Natural killer cell (primary cell): ENCODE measurements at regions not wholly inside any gene's neighbourhood (a gene's known extent, or its start where the extent isn't known, plus 50 kb on each side); places are given as distances from the start of the nearest gene placed in this dataset.

Experiments
- ATAC-seq, 3 donors: fragments of 150-1000 bp in 2 of 3; fragments of 200-7000 bp in 1 of 3; cut with Tn5 transposase; 1 replicate in 1 of 3; 2 replicates in 2 of 3; pipeline ENCODE4 v1.10.0; 2021; ENCODE audit warnings: mild to moderate bottlenecking in 2 of 3, moderate library complexity in 2 of 3
- DNase-seq, 2 donors: peaks; one replicate each; pipeline versions ENCODE4 v3.0.0 to v3.0.0-alpha.2; 2013 to 2021; ENCODE audit warnings: mixed read lengths in 1 of 2
- H3K27ac ChIP-seq: one replicate; pipeline ENCODE4 v1.5.1; 2013; ENCODE audit warnings: mild to moderate bottlenecking, low read length
- H3K27me3 ChIP-seq: one replicate; pipeline ENCODE4 v1.6.1; 2013; ENCODE audit warnings: low read length; ENCODE audit not compliant: control insufficient read depth, insufficient read depth
- H3K36me3 ChIP-seq: one replicate; pipeline ENCODE4 v1.6.1; 2013; ENCODE audit warnings: low read length; ENCODE audit not compliant: control insufficient read depth, insufficient read depth
- H3K4me1 ChIP-seq: one replicate; pipeline ENCODE4 v1.6.1; 2013; ENCODE audit warnings: low read length; ENCODE audit not compliant: control insufficient read depth, insufficient read depth
- H3K4me3 ChIP-seq: one replicate; pipeline ENCODE4 v1.5.1; 2013; ENCODE audit warnings: low read length
- H3K9me3 ChIP-seq: one replicate; pipeline ENCODE4 v1.6.1; 2013; ENCODE audit warnings: low read length; ENCODE audit not compliant: control insufficient read depth, insufficient read depth
- H3K27ac Mint-ChIP-seq, 2 donors: one replicate each; pipeline ENCODE4 v1.8.0; 2022; ENCODE audit warnings: mild to moderate bottlenecking in 2 of 2, mixed read lengths in 2 of 2, moderate library complexity in 1 of 2
- H3K27me3 Mint-ChIP-seq, 2 donors: one replicate each; pipeline ENCODE4 v1.8.0; 2022; ENCODE audit warnings: low read depth in 2 of 2, mixed read lengths in 2 of 2
- H3K36me3 Mint-ChIP-seq: one replicate; pipeline ENCODE4 v1.8.0; 2022; ENCODE audit warnings: mixed read lengths
- H3K4me1 Mint-ChIP-seq, 2 donors: one replicate each; pipeline ENCODE4 v1.8.0; 2022; ENCODE audit warnings: mixed read lengths in 2 of 2
- H3K4me3 Mint-ChIP-seq: one replicate; pipeline ENCODE4 v1.8.0; 2022; ENCODE audit warnings: mild to moderate bottlenecking, moderate library complexity, mixed read lengths
- H3K9me3 Mint-ChIP-seq, 2 donors: one replicate each; pipeline ENCODE4 v1.8.0; 2022; ENCODE audit warnings: mixed read lengths in 2 of 2
- WGBS: methylation state at CpG from one replicate; pipeline ENCODE4 v1.1.7; 2013; ENCODE audit warnings: missing lambda C conversion rate; ENCODE audit not compliant: insufficient coverage; 5-methylcytosine and 5-hydroxymethylcytosine counted together
- intact Hi-C: fragments of 100-400 bp; cut with micrococcal nuclease; formaldehyde crosslinking; loops from one replicate; pipeline ENCODE4 v1.14.2; 2022
- TF ChIP-seq, protein P1 (sequence below): fragments of 200-600 bp; IDR thresholded peaks from one replicate; pipeline ENCODE4 v1.8.0; 2022; ENCODE audit warnings: antibody characterized with exemption

DNA sequence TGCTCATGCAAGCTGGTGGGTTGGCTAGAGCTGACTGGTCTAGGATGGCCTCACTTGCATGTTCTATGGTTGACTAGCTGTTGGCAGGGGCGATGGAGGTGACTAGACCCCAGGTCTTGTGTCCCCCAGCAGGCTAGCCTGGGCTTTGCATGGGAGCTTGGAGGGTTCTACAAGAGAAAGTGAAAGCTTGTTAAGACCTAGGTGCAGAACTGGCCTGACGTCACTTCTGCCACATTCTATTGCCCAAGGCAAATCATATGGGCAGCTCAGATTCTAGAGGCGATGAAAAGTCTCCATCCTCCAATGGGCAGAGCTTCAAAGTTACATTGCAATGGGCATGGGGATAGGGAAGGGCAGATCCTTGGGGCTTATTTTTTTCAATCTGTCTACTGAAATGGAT lies 170.9 kb downstream of the MIAT start:
- H3K4me1 ChIP-seq: no peaks in the 10 kb centered on the region
- Mint-ChIP-seq H3K9me3 (no peaks in the 10 kb centered on the region), H3K27me3 (no peaks in the 10 kb centered on the region), H3K4me1 (peaks cover 0 to 5% of the 10 kb centered on the region in 2 donors), H3K4me3 (no peak overlapping the region), H3K27ac (no peak overlapping the region), H3K36me3 (no peaks in the 10 kb centered on the region)
- intact Hi-C loops: no loop called here
- no peak overlapping the region for H3K27ac ChIP-seq
- 83% methylated on average over 3 of the region's 3 CpGs for WGBS
- H3K36me3 ChIP-seq: no peaks in the 10 kb centered on the region
- TF ChIP-seq, protein P1, sequence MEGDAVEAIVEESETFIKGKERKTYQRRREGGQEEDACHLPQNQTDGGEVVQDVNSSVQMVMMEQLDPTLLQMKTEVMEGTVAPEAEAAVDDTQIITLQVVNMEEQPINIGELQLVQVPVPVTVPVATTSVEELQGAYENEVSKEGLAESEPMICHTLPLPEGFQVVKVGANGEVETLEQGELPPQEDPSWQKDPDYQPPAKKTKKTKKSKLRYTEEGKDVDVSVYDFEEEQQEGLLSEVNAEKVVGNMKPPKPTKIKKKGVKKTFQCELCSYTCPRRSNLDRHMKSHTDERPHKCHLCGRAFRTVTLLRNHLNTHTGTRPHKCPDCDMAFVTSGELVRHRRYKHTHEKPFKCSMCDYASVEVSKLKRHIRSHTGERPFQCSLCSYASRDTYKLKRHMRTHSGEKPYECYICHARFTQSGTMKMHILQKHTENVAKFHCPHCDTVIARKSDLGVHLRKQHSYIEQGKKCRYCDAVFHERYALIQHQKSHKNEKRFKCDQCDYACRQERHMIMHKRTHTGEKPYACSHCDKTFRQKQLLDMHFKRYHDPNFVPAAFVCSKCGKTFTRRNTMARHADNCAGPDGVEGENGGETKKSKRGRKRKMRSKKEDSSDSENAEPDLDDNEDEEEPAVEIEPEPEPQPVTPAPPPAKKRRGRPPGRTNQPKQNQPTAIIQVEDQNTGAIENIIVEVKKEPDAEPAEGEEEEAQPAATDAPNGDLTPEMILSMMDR: no peak
- H3K9me3 ChIP-seq: no peaks in the 10 kb centered on the region
- no peaks in the 10 kb centered on the region for H3K27me3 ChIP-seq
- DNase-seq: no peak
- no peak overlapping the region for H3K4me3 ChIP-seq
- ATAC-seq: peak in 1 of 3 donors; percentile 30

DNA sequence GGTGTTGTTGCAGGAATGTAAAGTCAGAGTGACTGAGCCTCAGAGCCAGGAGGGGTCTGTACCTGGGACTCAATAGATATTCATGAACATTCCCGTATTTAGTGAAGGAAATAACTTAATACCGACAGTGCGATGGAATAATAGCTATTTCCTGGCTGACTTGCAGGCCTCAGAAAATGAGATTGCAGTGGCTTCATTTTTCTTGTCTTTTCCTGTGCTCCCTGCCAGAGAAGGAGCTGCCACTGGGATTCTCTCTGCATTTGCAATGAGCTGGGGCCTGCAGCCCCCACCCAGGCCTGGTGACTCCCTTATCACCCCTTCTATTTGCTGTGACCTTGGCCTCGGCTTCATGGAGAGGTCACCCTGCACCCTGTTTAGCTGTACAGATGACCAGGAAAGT lies 173.4 kb downstream of the MIAT start:
- H3K4me3 Mint-ChIP-seq: no peak overlapping the region
- no peaks in the 10 kb centered on the region for H3K9me3 Mint-ChIP-seq
- no peak for DNase-seq
- H3K36me3 Mint-ChIP-seq: no peaks in the 10 kb centered on the region
- H3K9me3 ChIP-seq: no peaks in the 10 kb centered on the region
- H3K27ac ChIP-seq: no peak overlapping the region
- H3K27me3 ChIP-seq: no peaks in the 10 kb centered on the region
- H3K4me1 ChIP-seq: no peaks in the 10 kb centered on the region
- whole genome bisulfite sequencing: 93% methylated on average over 4 of the region's 4 CpGs
- no peaks in the 10 kb centered on the region for H3K27me3 Mint-ChIP-seq
- TF ChIP-seq, protein P1: no peak
- ATAC-seq: no peak
- no peaks in the 10 kb centered on the region for H3K36me3 ChIP-seq
- H3K4me3 ChIP-seq: no peak overlapping the region
- peaks cover 0 to 5% of the 10 kb centered on the region in 2 donors for H3K4me1 Mint-ChIP-seq
- H3K27ac Mint-ChIP-seq: no peak overlapping the region
- intact Hi-C loops: no loop called here

DNA sequence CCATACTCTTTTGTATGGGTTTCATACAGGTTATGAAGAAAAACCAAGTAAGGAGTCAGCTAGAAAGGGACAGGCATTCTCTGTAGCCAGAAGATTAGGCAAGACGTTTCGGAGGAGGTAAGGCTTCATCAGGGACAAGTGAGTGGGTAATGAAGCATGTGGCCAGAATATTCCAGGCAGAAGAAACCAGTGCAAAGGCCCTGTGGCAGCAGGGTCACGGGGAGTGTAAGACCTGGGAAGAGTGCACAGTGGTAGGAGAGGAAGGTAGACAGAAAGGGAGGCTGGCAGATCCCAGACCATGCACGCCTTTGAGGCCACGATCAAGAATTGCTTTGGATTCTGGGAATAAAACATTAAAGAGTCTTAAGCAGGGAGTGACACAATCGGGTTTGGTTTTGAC lies 177.6 kb downstream of the MIAT start:
- Histone ChIP-seq H3K4me1 (no peaks in the 10 kb centered on the region), H3K9me3 (no peaks in the 10 kb centered on the region), H3K4me3 (no peak overlapping the region), H3K27ac (no peak overlapping the region), H3K27me3 (no peaks in the 10 kb centered on the region), H3K36me3 (no peaks in the 10 kb centered on the region)
- WGBS: 86% methylated on average over 6 of the region's 6 CpGs
- Mint-ChIP-seq H3K36me3 (no peaks in the 10 kb centered on the region), H3K27ac (no peak overlapping the region), H3K27me3 (no peaks in the 10 kb centered on the region), H3K4me3 (no peak overlapping the region), H3K4me1 (no peaks in the 10 kb centered on the region), H3K9me3 (no peaks in the 10 kb centered on the region)
- intact Hi-C loops: no loop called here
- DNase-seq: no peak
- no peak for ATAC-seq
- TF ChIP-seq, protein P1: no peak

DNA sequence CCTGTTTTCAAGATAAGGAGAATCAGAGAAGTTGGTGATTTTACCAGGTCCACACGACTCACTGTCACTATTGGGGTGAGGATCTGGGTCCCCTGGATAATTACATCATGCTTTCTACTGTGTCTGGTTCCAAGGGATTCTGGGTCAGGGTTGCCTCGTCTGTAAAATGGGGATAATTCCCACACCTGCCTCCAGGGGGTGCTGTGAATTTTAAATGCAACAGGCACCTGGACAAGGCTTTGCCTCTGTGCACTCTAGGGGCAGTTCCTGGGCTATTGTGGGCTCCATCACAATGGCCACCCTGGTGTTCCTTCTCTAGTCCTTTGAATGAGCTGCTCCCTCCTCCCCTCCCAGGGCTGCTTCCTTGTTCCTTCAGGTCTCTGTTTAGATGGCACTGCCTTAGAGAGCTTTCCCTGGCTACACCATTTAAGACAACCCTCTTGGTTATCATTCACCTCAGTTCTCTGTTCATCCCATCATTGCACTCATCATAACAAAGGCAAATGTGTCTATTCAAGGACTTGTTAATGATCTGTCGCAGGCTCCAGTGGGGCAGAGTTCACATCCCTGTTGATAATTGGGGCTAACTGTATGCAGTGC lies 178.6 kb downstream of the MIAT start:
- Mint-ChIP-seq H3K27ac (no peak overlapping the region), H3K27me3 (no peaks in the 10 kb centered on the region), H3K4me3 (no peak overlapping the region), H3K36me3 (no peaks in the 10 kb centered on the region), H3K4me1 (no peaks in the 10 kb centered on the region), H3K9me3 (no peaks in the 10 kb centered on the region)
- DNase-seq (peak; percentile 25 to 56), ATAC-seq (peak in 1 of 3 donors; percentile 65)
- TF ChIP-seq, protein P1: peak; percentile 73
- Histone ChIP-seq H3K9me3 (no peaks in the 10 kb centered on the region), H3K27ac (no peak overlapping the region), H3K4me3 (no peak overlapping the region), H3K36me3 (no peaks in the 10 kb centered on the region), H3K4me1 (no peaks in the 10 kb centered on the region), H3K27me3 (no peaks in the 10 kb centered on the region)
- intact Hi-C loops: no loop called here
- WGBS: 39% methylated on average over 3 of the region's 3 CpGs
